ENCODE measurements at regions not wholly inside any gene's neighbourhood (a gene's known extent, or its start where the extent isn't known, plus 50 kb on each side); places are given as distances from the start of the nearest gene placed in this dataset.

DNA sequence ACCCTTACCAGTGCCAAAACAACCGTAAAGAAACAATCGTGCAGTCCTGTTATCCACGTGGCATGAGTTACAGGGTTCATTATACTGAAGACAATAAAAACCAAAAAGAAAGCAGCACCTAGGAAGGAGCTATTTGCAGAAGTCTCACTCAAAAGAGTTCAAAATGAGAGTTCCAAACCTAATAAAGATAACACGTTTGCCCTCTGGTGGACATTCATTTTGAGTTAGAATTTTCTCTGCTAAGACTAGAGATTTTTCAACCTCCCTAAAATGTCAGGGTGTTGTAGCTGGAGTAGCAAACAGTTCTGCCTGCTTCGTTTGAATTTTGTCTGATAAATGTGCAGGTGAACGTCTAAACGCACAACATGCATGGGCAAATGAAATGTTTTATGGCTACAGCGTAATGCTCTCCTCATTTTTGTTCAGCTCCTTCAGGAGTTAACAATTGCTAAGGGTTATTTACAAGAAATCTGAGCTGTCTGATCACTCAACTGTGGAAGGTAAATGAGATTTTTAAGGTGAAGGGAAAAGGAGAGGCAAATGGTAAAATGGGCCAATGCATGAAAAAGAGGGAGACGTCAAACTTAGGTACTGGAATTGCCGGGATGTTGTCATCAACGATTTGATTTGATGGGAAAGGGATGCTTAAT lies 1067.9 kb upstream of the EEF2KMT start:
- no peaks in the 10 kb centered on the region for H3K27me3 Mint-ChIP-seq
- H3K27ac Mint-ChIP-seq = no peak overlapping the region
- DNase-seq (ENCODE audit: low spot score) (no peak), ATAC-seq (no peak)
- H3K9me3 Mint-ChIP-seq = peaks cover 3% of the 10 kb centered on the region
- no peaks in the 10 kb centered on the region for H3K4me1 Mint-ChIP-seq (ENCODE audit: low read depth in 2 of 2)
- no peak overlapping the region for H3K4me3 Mint-ChIP-seq
- H3K36me3 Mint-ChIP-seq = no peaks in the 10 kb centered on the region

DNA sequence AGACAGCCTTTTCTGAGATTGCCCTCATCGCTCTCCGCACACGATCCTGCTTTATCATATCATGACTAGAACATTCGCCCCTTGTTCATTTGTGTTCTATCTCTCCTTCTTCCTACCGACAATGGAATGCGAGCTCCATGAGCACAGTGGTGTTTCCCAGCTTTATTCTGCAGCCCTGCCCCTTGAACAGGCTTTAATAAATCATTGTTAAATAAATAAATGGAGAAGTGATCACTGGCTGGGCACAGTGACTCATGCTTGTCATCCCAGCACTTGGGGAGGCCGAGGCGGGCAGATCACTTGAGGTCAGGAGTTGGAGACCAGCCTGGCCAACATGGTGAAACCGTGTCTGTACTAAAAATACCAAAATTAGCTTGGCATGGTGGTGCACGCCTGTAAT lies 1063.3 kb upstream of the EEF2KMT start:
- Mint-ChIP-seq H3K4me3 (no peak overlapping the region), H3K27ac (no peak overlapping the region), H3K9me3 (peaks cover 3% of the 10 kb centered on the region), H3K4me1 (ENCODE audit: low read depth in 2 of 2) (no peaks in the 10 kb centered on the region), H3K27me3 (no peaks in the 10 kb centered on the region), H3K36me3 (no peaks in the 10 kb centered on the region)
- ATAC-seq = no peak
- DNase-seq (ENCODE audit: low spot score) = no peak

DNA sequence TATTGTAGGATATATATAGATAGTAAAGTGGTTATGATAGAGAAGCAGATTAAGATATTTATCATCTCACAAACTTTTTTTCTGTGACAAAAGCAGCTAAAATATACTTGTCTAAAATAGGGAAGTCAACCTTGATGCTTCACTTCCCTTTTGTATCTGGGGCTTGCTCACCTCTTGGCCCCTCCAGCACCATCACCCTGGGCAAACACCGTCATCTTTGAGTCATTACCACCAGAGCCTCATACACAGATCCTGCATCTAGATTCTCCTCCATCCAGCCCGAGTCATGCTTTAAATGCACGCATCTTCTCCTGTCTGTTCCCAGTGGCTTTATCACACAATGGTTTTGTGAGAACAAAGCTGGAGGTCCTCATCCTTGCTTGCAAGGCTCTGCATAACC lies 1062.7 kb upstream of the EEF2KMT start:
- ATAC-seq (no peak), DNase-seq (ENCODE audit: low spot score) (no peak)
- Mint-ChIP-seq H3K9me3 (peaks cover 3% of the 10 kb centered on the region), H3K4me3 (no peak overlapping the region), H3K27ac (no peak overlapping the region), H3K36me3 (no peaks in the 10 kb centered on the region), H3K4me1 (ENCODE audit: low read depth in 2 of 2) (no peaks in the 10 kb centered on the region), H3K27me3 (no peaks in the 10 kb centered on the region)

DNA sequence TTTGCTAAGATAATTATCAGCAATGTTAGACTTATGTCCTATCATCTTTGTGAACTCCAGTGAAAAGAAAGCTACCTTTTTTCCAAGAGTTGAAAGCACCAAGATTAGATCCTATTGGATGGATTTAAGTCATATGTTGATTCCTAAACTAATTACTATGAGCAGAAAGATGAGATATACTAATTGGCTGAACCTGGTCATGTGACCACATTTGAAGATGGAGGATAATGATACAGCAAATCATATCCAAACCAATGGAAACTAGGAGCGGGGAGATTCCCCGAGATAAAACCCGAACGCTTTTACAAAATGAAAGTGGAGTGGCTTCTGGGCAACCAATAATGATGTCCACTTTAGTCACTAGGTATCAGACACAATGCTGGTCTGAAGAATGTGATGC lies 1060.2 kb upstream of the EEF2KMT start:
- Mint-ChIP-seq H3K4me3 (no peak overlapping the region), H3K27ac (no peak overlapping the region), H3K4me1 (ENCODE audit: low read depth in 2 of 2) (no peaks in the 10 kb centered on the region), H3K27me3 (no peaks in the 10 kb centered on the region), H3K9me3 (no peaks in the 10 kb centered on the region), H3K36me3 (no peaks in the 10 kb centered on the region)
- ATAC-seq (no peak), DNase-seq (ENCODE audit: low spot score) (no peak)

DNA sequence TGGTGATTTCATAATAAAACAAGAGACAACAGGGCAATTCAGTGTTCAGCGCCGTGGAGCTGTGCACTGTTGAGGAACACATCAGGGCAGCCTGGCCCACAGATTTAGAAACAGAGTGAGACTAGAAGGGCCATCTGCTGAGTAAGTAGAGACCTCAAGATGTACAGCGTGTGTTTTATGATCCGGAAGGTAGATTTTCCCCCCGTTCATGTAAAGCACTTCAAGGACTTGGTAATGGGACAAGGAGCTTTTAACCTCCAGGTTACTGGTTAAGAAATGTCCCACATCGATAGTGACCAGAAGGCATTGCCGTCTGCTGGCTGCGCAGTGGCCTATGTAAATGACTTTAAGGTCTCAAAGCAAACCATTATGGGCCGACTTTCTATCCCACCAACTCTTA lies 1057.7 kb upstream of the EEF2KMT start:
- H3K27me3 Mint-ChIP-seq = no peaks in the 10 kb centered on the region
- DNase-seq (ENCODE audit: low spot score) (no peak), ATAC-seq (no peak)
- no peak overlapping the region for H3K27ac Mint-ChIP-seq
- H3K4me3 Mint-ChIP-seq = no peak overlapping the region
- H3K36me3 Mint-ChIP-seq = no peaks in the 10 kb centered on the region
- peaks cover 2% of the 10 kb centered on the region for H3K9me3 Mint-ChIP-seq
- no peaks in the 10 kb centered on the region for H3K4me1 Mint-ChIP-seq (ENCODE audit: low read depth in 2 of 2)

DNA sequence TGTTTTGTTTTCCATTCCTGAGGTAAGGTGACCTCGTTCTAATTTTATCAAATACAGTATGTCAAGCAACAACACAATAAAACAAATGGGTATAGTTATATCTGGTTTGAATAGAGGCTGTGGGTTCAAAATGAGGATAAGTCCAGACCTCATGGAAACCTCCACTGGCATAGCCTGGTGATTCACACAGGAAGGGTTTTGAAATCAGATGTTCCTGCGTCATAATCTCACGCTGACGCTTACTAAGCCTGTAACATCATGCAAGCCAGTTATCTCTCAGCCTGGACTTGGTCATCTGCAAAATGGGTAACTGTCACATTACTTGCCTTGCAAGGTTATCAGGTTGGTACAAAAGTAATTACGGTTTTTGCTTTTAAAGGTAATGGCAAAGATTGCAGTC lies 1056.3 kb upstream of the EEF2KMT start:
- Mint-ChIP-seq H3K4me1 (ENCODE audit: low read depth in 2 of 2) (no peaks in the 10 kb centered on the region), H3K4me3 (no peak overlapping the region), H3K9me3 (peaks cover 2% of the 10 kb centered on the region), H3K27ac (no peak overlapping the region), H3K27me3 (no peaks in the 10 kb centered on the region), H3K36me3 (no peaks in the 10 kb centered on the region)
- ATAC-seq = no peak
- DNase-seq (ENCODE audit: low spot score) = no peak

DNA sequence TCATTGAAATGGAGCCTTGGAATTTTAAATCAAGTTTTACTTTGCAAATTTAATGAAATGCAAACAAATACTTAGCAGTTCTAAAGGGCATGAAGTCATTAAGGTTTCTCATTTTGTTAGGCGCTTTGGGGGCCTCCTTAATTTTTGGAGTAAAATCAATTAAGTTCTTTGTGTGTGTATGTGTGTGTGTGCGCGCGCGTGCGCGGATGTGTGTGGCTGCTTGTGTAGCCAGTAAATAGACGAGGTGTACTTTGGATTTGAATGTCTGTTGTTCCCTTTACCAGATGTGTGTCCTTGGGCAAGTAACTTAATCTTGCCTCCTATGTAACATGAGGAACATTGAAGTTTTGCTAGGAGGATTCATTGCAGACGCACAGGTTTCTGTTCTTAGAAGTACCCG lies 1051.4 kb upstream of the EEF2KMT start:
- H3K36me3 Mint-ChIP-seq = no peaks in the 10 kb centered on the region
- ATAC-seq (no peak), DNase-seq (ENCODE audit: low spot score) (no peak)
- no peak overlapping the region for H3K4me3 Mint-ChIP-seq
- no peaks in the 10 kb centered on the region for H3K4me1 Mint-ChIP-seq (ENCODE audit: low read depth in 2 of 2)
- peaks cover 2% of the 10 kb centered on the region for H3K9me3 Mint-ChIP-seq
- H3K27ac Mint-ChIP-seq = no peak overlapping the region
- no peaks in the 10 kb centered on the region for H3K27me3 Mint-ChIP-seq

DNA sequence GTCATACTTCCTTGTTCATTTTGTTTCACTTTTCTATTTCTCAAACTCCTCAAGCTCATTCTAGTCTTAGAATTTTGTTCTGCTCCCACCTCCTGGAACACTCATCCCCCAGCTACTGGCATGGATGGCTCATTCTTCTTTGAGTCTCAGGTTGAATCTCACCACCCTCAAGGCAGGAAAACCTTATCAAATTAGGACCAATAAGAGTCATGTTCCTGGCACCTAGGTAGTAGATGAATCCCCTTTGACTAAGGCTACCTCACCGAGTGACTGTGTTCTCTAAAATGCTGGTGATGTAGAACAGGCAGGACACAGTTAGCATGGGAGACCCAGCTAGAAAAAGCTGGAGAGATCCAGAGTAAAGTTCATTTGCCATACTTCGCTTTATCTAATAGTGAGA lies 1050.8 kb upstream of the EEF2KMT start:
- Mint-ChIP-seq H3K27me3 (no peaks in the 10 kb centered on the region), H3K9me3 (peaks cover 2% of the 10 kb centered on the region), H3K36me3 (no peaks in the 10 kb centered on the region), H3K4me3 (no peak overlapping the region), H3K27ac (no peak overlapping the region), H3K4me1 (ENCODE audit: low read depth in 2 of 2) (no peaks in the 10 kb centered on the region)
- ATAC-seq (no peak), DNase-seq (ENCODE audit: low spot score) (no peak)

DNA sequence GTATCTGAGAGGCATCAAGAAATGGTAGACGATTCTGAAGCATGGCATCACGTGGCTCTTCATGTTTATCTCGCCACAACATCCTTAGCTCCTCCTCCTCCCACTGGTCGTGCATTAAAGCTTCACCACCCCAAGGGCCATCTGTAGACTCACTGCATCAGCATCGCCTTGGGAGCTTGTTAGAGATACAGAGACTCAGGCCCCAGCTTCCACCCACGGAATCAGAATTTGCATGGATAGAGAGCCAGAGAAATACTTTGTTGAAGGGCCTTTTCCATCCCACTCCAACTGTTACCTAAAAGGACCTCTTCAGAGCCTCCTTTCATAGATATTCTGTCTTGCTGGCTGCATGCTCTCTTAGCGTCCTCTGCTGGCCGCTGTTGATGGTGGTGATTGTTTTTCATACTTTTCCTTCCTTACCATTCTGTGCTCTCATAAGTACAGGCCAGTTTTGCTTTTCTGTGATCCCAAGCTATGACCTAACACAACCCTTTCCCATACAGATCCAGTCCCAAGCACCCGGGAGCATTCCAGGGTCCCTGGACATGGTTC lies 1049.4 kb upstream of the EEF2KMT start:
- Mint-ChIP-seq H3K36me3 (peaks cover 5% of the 10 kb centered on the region), H3K9me3 (peaks cover 5% of the 10 kb centered on the region), H3K4me1 (ENCODE audit: low read depth in 2 of 2) (no peaks in the 10 kb centered on the region), H3K4me3 (no peak overlapping the region), H3K27ac (no peak overlapping the region), H3K27me3 (no peaks in the 10 kb centered on the region)
- ATAC-seq (no peak), DNase-seq (ENCODE audit: low spot score) (no peak)

DNA sequence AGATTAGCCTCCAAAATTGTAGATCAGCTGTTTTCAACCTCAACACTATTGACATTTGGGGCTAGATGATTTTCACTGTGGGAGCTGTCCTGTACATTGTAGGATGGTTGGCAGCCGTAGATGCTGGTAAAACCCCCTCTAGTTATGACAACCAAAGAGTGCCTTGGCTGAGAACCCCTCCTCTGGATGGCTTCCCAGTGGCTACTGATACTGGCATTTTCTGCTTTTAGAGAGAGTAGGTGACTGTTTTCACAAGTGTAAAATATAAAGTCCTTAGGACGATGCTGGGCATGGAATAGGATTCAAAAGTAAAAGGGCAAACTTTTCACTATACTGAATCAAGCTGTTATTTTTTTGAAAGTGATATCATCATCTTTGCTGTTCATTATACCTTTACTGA lies 1048.8 kb upstream of the EEF2KMT start:
- DNase-seq (ENCODE audit: low spot score) (no peak), ATAC-seq (no peak)
- Mint-ChIP-seq H3K27me3 (no peaks in the 10 kb centered on the region), H3K36me3 (peaks cover 5% of the 10 kb centered on the region), H3K4me1 (ENCODE audit: low read depth in 2 of 2) (no peaks in the 10 kb centered on the region), H3K4me3 (no peak overlapping the region), H3K9me3 (peaks cover 6% of the 10 kb centered on the region), H3K27ac (no peak overlapping the region)

DNA sequence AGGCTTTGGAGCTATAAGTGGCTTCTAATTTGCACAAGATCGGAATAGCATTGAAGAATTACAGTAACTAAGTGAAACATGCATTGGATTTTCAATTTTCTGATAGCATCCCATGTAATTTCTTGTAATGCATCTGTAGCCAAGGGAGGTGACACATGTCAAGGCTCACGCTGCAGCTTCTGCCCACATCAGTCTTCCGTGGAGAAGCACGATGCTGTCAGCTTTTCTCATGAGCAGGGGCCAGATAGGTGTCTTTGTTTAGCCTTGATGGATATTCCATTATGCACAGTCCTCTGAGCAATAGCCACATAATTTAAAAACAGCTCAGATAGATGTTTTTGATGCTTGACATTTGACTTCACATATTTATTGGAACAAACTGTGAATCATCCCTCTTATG lies 1046.9 kb upstream of the EEF2KMT start:
- no peaks in the 10 kb centered on the region for H3K4me1 Mint-ChIP-seq (ENCODE audit: low read depth in 2 of 2)

DNA sequence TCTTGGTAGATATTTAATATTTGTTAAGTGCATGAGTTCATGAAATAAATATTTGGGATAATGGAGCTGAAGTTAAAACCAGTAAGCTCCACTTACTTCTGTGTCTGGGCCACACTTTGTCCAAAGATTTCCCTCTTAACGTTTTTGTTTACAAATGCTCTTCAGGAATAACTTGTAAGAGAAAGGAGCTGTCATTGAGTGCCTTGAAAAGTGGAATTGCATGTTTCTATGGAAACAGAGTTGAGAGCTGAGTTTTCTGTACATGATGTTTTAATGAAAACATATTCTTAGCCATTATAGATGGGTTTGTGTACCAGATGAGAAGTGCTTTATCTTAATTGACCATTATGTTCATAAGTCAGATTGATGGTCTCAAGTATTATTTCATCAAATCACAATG lies 1045.4 kb upstream of the EEF2KMT start:
- DNase-seq (ENCODE audit: low spot score) (no peak), ATAC-seq (no peak)
- Mint-ChIP-seq H3K27me3 (no peaks in the 10 kb centered on the region), H3K27ac (no peak overlapping the region), H3K36me3 (peaks cover 5% of the 10 kb centered on the region), H3K9me3 (peaks cover 19% of the 10 kb centered on the region), H3K4me3 (no peak overlapping the region), H3K4me1 (ENCODE audit: low read depth in 2 of 2) (no peaks in the 10 kb centered on the region)

More for the DNA sequence above, 1046.9 kb upstream of the EEF2KMT start:
- no peak for DNase-seq (ENCODE audit: low spot score)
- ATAC-seq = no peak
- peaks cover 19% of the 10 kb centered on the region for H3K9me3 Mint-ChIP-seq
- no peak overlapping the region for H3K4me3 Mint-ChIP-seq
- H3K27ac Mint-ChIP-seq = no peak overlapping the region
- H3K27me3 Mint-ChIP-seq = no peaks in the 10 kb centered on the region
- peaks cover 5% of the 10 kb centered on the region for H3K36me3 Mint-ChIP-seq

DNA sequence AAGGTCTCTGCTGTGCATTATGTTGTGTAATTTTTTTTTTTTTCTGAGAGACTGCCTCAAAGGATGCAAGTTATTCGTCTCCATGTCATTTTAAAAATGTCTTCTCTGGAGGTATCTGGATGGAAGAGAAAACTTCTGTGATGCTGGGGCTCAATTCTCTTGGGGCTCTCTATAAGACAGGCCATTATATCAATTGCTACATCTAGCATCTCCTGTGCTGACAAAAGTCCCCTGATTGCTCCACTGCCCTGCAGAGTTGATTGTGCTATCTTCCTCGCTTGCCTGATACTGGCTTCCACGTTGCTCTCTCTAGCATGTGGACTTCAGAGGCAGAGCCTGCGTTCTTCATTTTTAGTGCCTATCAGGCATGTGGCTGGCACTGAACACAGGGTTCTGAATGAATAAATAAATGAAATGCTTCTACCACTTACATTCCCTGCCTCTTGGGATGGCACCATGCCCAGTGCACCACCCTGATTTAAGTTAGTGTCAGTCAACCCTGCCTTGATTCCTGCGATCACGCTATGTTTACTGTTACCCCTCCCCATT lies 1035.5 kb upstream of the EEF2KMT start:
- Mint-ChIP-seq H3K9me3 (peaks cover 6% of the 10 kb centered on the region), H3K27me3 (no peaks in the 10 kb centered on the region), H3K36me3 (no peaks in the 10 kb centered on the region), H3K27ac (no peak overlapping the region), H3K4me1 (ENCODE audit: low read depth in 2 of 2) (no peaks in the 10 kb centered on the region), H3K4me3 (no peak overlapping the region)
- DNase-seq (ENCODE audit: low spot score) (no peak), ATAC-seq (no peak)

DNA sequence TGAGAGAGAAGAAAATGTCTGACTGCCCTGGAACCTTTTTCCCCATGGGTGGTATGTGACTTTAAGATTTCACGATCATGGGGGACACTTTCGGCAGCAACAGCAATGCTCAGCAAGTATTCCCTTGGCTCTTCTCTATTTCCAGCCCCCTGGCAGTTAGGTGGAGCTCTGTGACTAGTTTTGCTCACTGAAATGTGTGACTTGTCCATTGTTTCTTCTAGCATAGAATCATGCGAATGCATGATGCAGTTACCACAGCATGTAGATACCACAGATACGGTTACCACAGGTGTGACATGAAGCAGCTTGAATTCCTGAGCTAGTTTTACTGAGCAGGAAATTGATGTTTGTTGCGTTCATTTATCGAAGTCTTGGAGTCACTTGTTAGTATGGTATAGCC lies 1034.5 kb upstream of the EEF2KMT start:
- no peak for DNase-seq (ENCODE audit: low spot score)
- H3K27me3 Mint-ChIP-seq = no peaks in the 10 kb centered on the region
- no peak overlapping the region for H3K27ac Mint-ChIP-seq
- H3K4me1 Mint-ChIP-seq (ENCODE audit: low read depth in 2 of 2) = no peaks in the 10 kb centered on the region
- no peak for ATAC-seq
- no peaks in the 10 kb centered on the region for H3K36me3 Mint-ChIP-seq
- no peak overlapping the region for H3K4me3 Mint-ChIP-seq
- peaks cover 6% of the 10 kb centered on the region for H3K9me3 Mint-ChIP-seq

DNA sequence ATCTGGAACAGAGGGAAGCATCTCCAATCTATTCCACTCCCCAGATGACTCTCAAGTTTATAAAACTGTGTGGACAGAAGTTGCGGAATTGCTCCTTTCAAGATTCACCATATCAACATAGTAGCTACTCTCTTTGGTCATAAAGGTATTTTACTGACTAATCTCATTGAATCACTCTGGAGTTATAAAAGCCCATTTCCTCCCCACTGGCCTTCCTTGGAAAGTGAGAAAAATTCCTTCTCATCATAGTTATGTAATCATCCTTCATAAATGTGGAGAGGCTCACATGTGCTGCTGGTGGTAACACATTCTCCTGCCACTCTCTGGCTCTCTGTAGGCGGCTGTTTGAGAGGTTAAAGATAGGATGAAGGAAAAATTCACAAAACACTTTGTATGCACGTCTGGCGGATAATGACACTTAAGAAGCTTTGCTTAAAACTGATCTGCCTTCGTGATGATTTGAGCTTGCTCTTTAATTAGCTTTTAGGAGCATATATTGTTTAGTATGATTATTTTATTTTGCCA lies 1034.0 kb upstream of the EEF2KMT start:
- Mint-ChIP-seq H3K27ac (no peak overlapping the region), H3K4me1 (ENCODE audit: low read depth in 2 of 2) (no peaks in the 10 kb centered on the region), H3K36me3 (no peaks in the 10 kb centered on the region), H3K27me3 (no peaks in the 10 kb centered on the region), H3K4me3 (no peak overlapping the region), H3K9me3 (peaks cover 9% of the 10 kb centered on the region)
- no peak for DNase-seq (ENCODE audit: low spot score)
- ATAC-seq = no peak
